Kidney (tissue), 13 donors: ENCODE measurements at regions not wholly inside any gene's neighbourhood (a gene's known extent, or its start where the extent isn't known, plus 50 kb on each side); places are given as distances from the start of the nearest gene placed in this dataset.

Source experiments
- DNase-seq, 5 donors: peaks; one replicate each; pipeline ENCODE4 v3.0.0-alpha.2; 2013 to 2020
- FAIRE-seq: peaks from 2 replicates; lab custom pipeline; 2012; peaks lifted over from hg19 to GRCh38; lab: Jason Lieb, UNC
- H3K27ac ChIP-seq, 2 donors: one replicate each; pipeline ENCODE4 v1.7.0; 2013; ENCODE audit warnings: low read depth in 2 of 2, low read length in 2 of 2, inconsistent platforms in 1 of 2
- H3K27me3 ChIP-seq: one replicate; pipeline ENCODE4 v1.7.1; 2013; ENCODE audit warnings: low read length, inconsistent platforms; ENCODE audit not compliant: control insufficient read depth, insufficient read depth
- H3K36me3 ChIP-seq, 3 donors: one replicate each; pipeline versions ENCODE4 v1.7.0 to v1.7.1; 2013; ENCODE audit warnings: low read length in 3 of 3, control low read depth in 1 of 3, inconsistent platforms in 1 of 3; ENCODE audit not compliant: insufficient read depth in 3 of 3, control insufficient read depth in 2 of 3
- H3K4me1 ChIP-seq, 3 donors: one replicate each; pipeline versions ENCODE4 v1.7.0 to v1.7.1; 2013; ENCODE audit warnings: low read length in 3 of 3, inconsistent platforms in 1 of 3, low read depth in 1 of 3; ENCODE audit not compliant: control insufficient read depth in 2 of 3, insufficient read depth in 2 of 3
- H3K4me3 ChIP-seq, 3 donors: one replicate each; pipeline versions ENCODE4 v1.7.0 to v1.8.1; 2013; ENCODE audit warnings: low read length in 3 of 3, control low read depth in 1 of 3, inconsistent platforms in 1 of 3
- H3K9ac ChIP-seq, 3 donors: one replicate each; pipeline versions ENCODE4 v1.7.0 to v1.7.1; 2013; ENCODE audit warnings: low read length in 3 of 3, control low read depth in 1 of 3, inconsistent platforms in 1 of 3
- H3K9me3 ChIP-seq, 3 donors: one replicate each; pipeline versions ENCODE4 v1.7.0 to v1.7.1; 2013; ENCODE audit warnings: low read length in 3 of 3, control low read depth in 1 of 3, inconsistent platforms in 1 of 3; ENCODE audit not compliant: control insufficient read depth in 2 of 3, insufficient read depth in 1 of 3
- intact Hi-C: fragments of 100-400 bp; cut with DNase I; formaldehyde crosslinking; loops from one replicate; pipeline ENCODE4 v1.11.1; 2022
- TF ChIP-seq, protein P1 (sequence below): IDR thresholded peaks from 3 replicates; pipeline ENCODE4 v1.5.1; 2012; ENCODE audit warnings: mild to moderate bottlenecking, moderate library complexity, borderline replicate concordance; ENCODE audit not compliant: insufficient read depth; ENCODE audit errors: extremely low read depth
- donor health status: control.
- donor health status: control.
- donor health status: control.
- donor health status: control.
- donor health status: control.
- donor health status: DM: yes; HTN: yes; CAD: no.
- donor health status: Normal renal cell carcinoma (clear cell type).

DNA sequence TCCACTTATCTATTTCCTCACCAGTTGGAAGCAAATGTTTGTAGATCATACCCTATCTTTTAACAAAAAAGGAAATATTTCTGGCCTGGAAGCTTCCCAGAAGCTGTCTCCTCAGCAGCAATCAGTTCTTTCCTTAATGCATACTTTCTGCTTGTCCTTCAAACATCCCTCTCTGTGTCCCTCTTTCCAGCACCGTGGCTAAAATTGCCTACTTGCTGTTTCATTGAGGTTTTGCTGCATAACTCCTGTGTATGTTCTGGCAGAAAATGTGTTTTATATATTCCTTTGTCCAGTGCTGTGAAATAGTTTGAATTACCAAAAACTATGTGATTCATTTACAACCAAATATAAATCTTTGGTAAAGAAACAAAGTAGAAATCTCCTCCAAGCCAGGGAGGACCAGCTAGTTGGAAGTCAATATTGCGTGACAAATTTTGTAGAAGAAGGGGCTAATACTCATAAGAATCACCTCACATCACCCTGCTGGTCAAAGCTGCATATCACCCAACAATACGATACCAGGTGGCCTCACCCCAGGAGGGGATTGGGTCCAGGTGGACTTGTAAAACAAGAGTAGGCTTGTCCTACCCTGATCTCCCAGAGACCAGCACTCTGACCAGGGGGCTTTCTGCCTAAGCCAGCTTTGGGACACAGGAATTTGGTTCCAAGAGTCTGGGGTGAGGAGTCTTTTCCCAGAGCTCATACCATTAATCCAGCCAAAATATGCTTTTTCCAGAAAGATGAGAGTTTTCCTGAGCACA is 198.4 kb upstream of the SNX2 start:
- Histone ChIP-seq H3K36me3 (no peaks in the 10 kb centered on the region), H3K27me3 (no peaks in the 10 kb centered on the region), H3K27ac (no peak overlapping the region), H3K4me1 (no peaks in the 10 kb centered on the region), H3K9me3 (no peaks in the 10 kb centered on the region), H3K4me3 (no peak overlapping the region), H3K9ac (no peak overlapping the region)
- FAIRE-seq (no peak), DNase-seq (no peak)
- intact Hi-C loops = no loop called here
- TF ChIP-seq, protein P1, sequence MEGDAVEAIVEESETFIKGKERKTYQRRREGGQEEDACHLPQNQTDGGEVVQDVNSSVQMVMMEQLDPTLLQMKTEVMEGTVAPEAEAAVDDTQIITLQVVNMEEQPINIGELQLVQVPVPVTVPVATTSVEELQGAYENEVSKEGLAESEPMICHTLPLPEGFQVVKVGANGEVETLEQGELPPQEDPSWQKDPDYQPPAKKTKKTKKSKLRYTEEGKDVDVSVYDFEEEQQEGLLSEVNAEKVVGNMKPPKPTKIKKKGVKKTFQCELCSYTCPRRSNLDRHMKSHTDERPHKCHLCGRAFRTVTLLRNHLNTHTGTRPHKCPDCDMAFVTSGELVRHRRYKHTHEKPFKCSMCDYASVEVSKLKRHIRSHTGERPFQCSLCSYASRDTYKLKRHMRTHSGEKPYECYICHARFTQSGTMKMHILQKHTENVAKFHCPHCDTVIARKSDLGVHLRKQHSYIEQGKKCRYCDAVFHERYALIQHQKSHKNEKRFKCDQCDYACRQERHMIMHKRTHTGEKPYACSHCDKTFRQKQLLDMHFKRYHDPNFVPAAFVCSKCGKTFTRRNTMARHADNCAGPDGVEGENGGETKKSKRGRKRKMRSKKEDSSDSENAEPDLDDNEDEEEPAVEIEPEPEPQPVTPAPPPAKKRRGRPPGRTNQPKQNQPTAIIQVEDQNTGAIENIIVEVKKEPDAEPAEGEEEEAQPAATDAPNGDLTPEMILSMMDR = no peak

DNA sequence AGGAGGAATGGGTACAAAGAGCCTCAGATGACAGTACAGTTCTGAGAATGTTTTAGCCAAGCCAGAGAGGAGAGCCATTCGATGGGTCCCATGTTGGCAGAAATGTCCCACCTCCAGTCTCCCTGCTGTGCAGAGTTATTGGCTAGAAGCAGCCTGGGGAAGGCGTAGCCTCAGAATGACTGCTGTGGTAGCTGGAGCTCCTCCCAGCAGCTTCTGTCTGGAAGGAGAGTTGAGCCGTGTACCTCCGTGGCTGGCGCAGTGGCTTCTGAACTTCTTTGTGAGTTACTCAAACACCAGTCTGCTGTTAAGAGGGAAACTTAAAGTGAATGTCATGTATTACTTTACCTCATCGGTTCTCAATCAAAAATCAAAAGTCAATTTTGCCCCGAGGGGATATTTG is 193.3 kb upstream of the SNX2 start:
- H3K9me3 ChIP-seq = no peaks in the 10 kb centered on the region
- H3K36me3 ChIP-seq = no peaks in the 10 kb centered on the region
- no peaks in the 10 kb centered on the region for H3K4me1 ChIP-seq
- no peaks in the 10 kb centered on the region for H3K27me3 ChIP-seq
- intact Hi-C loops = no loop called here
- TF ChIP-seq, protein P1 = no peak
- FAIRE-seq (no peak), DNase-seq (no peak)
- no peak overlapping the region for H3K27ac ChIP-seq
- no peak overlapping the region for H3K9ac ChIP-seq
- no peak overlapping the region for H3K4me3 ChIP-seq

DNA sequence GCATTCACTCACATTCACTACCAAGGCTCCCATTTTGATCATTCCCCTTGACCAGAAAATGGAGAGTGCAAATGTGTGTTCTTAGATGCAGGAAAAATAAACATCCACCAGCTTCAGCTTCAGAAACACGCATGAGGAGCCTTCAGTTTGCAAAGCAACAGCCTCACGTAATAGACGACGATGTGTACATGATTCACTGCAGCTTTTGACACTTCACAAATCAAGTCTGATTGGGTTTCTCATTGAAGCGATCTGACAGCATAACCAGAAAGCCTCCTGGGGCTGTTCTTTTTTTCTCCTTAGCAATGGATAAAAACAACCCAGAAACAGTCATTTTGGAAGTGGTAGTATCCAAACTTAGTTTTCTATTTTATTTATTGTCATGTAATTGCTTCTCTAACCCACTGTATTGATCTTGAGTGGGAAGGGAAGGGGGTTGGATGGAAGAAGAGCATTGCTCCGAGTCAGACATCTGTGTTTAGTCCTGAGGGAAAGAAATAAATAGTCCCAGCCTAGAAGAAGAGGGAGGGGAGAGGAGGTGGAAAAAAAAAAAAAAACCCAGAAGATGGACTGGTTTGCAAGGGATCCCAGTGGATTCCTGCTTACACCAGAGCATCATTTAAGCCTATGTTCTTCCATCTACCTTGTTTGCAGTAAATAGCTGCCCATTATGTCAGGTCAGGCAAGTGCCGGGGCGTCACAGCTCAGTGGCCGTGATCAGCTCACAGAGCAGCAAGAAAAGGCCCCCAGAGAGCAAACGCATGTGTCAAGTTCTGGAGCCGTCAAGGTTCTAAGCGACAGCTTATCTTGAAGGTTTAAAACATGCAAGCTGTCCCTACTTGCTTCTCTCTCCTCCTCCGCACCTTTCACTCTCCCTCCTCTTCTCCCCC is 190.2 kb upstream of the SNX2 start:
- Histone ChIP-seq H3K9ac (no peak overlapping the region), H3K9me3 (no peaks in the 10 kb centered on the region), H3K36me3 (no peaks in the 10 kb centered on the region), H3K27ac (no peak overlapping the region), H3K4me1 (no peaks in the 10 kb centered on the region), H3K27me3 (no peaks in the 10 kb centered on the region), H3K4me3 (no peak overlapping the region)
- intact Hi-C loops = no loop called here
- FAIRE-seq (no peak), DNase-seq (peak in 4 of 5 donors; percentile 28 to 45 (median 34))
- TF ChIP-seq, protein P1 = no peak
